NCI-H460 (cell line): ENCODE measurements at regions not wholly inside any gene's neighbourhood (a gene's known extent, or its start where the extent isn't known, plus 50 kb on each side); places are given as distances from the start of the nearest gene placed in this dataset.
A peak's percentile ranks its signal among the peaks of the same experiment; 100 is the strongest.

Experiments
- DNase-seq: peaks from one replicate; pipeline ENCODE4 v3.0.0-alpha.2; 2016; ENCODE audit warnings: low read depth; ENCODE audit errors: extremely low read depth

GRCh38 chr15:95647531-95648277 is 682.8 kb upstream of the NR2F2 start:
- no peak for DNase-seq

GRCh38 chr15:95653361-95653805 is 677.1 kb upstream of the NR2F2 start:
- no peak for DNase-seq

GRCh38 chr15:95655089-95655607 is 675.4 kb upstream of the NR2F2 start:
- no peak for DNase-seq

GRCh38 chr15:95656595-95656994 is 673.9 kb upstream of the NR2F2 start:
- DNase-seq, result no peak

- DNase-seq, result no peak
Measured at GRCh38 chr15:95658799-95659198, 671.7 kb upstream of the NR2F2 start.

GRCh38 chr15:95659656-95660055 is 670.8 kb upstream of the NR2F2 start:
- DNase-seq, result no peak

GRCh38 chr15:95662638-95663037 is 667.9 kb upstream of the NR2F2 start:
- no peak for DNase-seq

GRCh38 chr15:95663156-95664100 is 667.1 kb upstream of the NR2F2 start:
- no peak for DNase-seq

GRCh38 chr15:95664450-95664849 is 666.0 kb upstream of the NR2F2 start:
- DNase-seq, result no peak

GRCh38 chr15:95669146-95669922 is 661.2 kb upstream of the NR2F2 start:
- DNase-seq, result no peak

- DNase-seq, result no peak
Measured at GRCh38 chr15:95674031-95674430, 656.5 kb upstream of the NR2F2 start.

- DNase-seq, result no peak
Measured at GRCh38 chr15:95676500-95676899, 654.0 kb upstream of the NR2F2 start.

- DNase-seq, result no peak
Measured at GRCh38 chr15:95679847-95680582, 650.5 kb upstream of the NR2F2 start.

- no peak for DNase-seq
Measured at GRCh38 chr15:95680728-95681127, 649.8 kb upstream of the NR2F2 start.

GRCh38 chr15:95681836-95682544 is 648.5 kb upstream of the NR2F2 start:
- DNase-seq, result no peak

GRCh38 chr15:95684126-95684525 is 646.4 kb upstream of the NR2F2 start:
- DNase-seq, result no peak

- peak; percentile 40 for DNase-seq
Measured at GRCh38 chr15:95684693-95685115, 645.8 kb upstream of the NR2F2 start.

- no peak for DNase-seq
Measured at GRCh38 chr15:95687061-95687460, 643.4 kb upstream of the NR2F2 start.

- DNase-seq, result no peak
Measured at GRCh38 chr15:95687686-95688085, 642.8 kb upstream of the NR2F2 start.
